NB4 (cell line): ENCODE measurements at regions not wholly inside any gene's neighbourhood (a gene's known extent, or its start where the extent isn't known, plus 50 kb on each side); places are given as distances from the start of the nearest gene placed in this dataset.

Experiments
- CTCF ChIP-seq: IDR thresholded peaks from one replicate; pipeline ENCODE4 v1.5.1; 2012; ENCODE audit warnings: low read depth, low read length
- MAX ChIP-seq: IDR thresholded peaks from 2 replicates; pipeline ENCODE4 v1.6.1; 2011; ENCODE audit warnings: low read depth, low read length
- POLR2A ChIP-seq: IDR thresholded peaks from 2 replicates; pipeline ENCODE4 v1.6.1; 2011; ENCODE audit warnings: mild to moderate bottlenecking; ENCODE audit not compliant: insufficient read length; ENCODE audit errors: extremely low read depth

DNA sequence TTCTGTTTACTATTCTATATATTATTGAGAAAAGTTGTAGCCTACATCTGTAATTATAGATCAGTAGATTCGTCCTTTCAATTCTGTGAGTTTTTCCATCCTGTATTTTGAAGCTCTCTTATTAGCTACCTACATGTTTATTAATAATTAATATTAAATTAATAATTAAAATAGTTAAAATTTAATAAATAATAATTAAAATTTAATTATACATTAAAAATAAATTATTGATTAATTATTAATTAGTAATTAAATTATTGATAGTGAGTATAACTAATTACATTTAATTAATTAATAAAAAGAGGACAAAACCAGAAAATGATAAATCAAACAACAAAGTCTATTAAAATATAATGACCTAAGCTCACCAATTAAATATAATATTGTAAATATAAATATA is 606.6 kb upstream of the ROBO1 start:
- TF ChIP-seq MAX (no peak), CTCF (no peak), POLR2A (no peak)
